OCI-LY3 (cell line): ENCODE measurements at regions not wholly inside any gene's neighbourhood (a gene's known extent, or its start where the extent isn't known, plus 50 kb on each side); places are given as distances from the start of the nearest gene placed in this dataset.

Experiments used
- H2AFZ ChIP-seq: fragments of 200-600, 300-600 bp; shearing (Covaris generic); 2 replicates; pipeline ENCODE4 v1.6.0; 2014; ENCODE audit warnings: antibody characterized with exemption, low read depth, low read length
- H3K27ac ChIP-seq: fragments of 200-600, 300-600 bp; sonication (generic); 2 replicates; pipeline ENCODE4 v1.5.1; 2014; ENCODE audit warnings: mild to moderate bottlenecking, low read length, moderate library complexity, mixed read lengths
- H3K27me3 ChIP-seq: fragments of 200-600, 300-600 bp; sonication (generic); 2 replicates; pipeline ENCODE4 v1.6.1; 2014; ENCODE audit warnings: low read depth, low read length, mixed read lengths
- H3K36me3 ChIP-seq: fragments of 200-600, 300-600 bp; sonication (generic); replicated peaks from 2 replicates; pipeline ENCODE3; 2014; ENCODE audit warnings: low read depth, low read length, mixed read lengths
- H3K4me1 ChIP-seq: fragments of 300-600, 200-600 bp; sonication (generic); 2 replicates; pipeline ENCODE4 v1.6.1; 2014; ENCODE audit warnings: low read length, mixed read lengths
- H3K4me2 ChIP-seq: fragments of 200-600, 300-600 bp; sonication (generic); 2 replicates; pipeline ENCODE4 v1.6.1; 2014; ENCODE audit warnings: low read length, mixed read lengths
- H3K4me3 ChIP-seq: fragments of 300-600, 200-600 bp; sonication (generic); 2 replicates; pipeline ENCODE4 v1.5.1; 2014; ENCODE audit warnings: antibody characterized with exemption, mild to moderate bottlenecking, low read length, moderate library complexity
- H3K79me2 ChIP-seq: fragments of 300-600, 200-600 bp; shearing (Covaris generic); 2 replicates; pipeline ENCODE4 v1.6.1; 2014; ENCODE audit warnings: mild to moderate bottlenecking, low read length, mixed read lengths
- H3K9ac ChIP-seq: fragments of 300-600, 200-600 bp; shearing (Covaris generic); 2 replicates; pipeline ENCODE4 v1.6.0; 2014; ENCODE audit warnings: mild to moderate bottlenecking, low read length, moderate library complexity
- H3K9me3 ChIP-seq: fragments of 200-600, 300-600 bp; shearing (Covaris generic); 2 replicates; pipeline ENCODE4 v1.6.1; 2014; ENCODE audit warnings: low read length, mixed read lengths; ENCODE audit not compliant: insufficient read depth
- H4K20me1 ChIP-seq: fragments of 200-600, 300-600 bp; sonication (generic); 2 replicates; pipeline ENCODE4 v1.6.1; 2016; ENCODE audit warnings: low read length, mixed read lengths; ENCODE audit not compliant: insufficient read depth
- EZH2phosphoT487 ChIP-seq: fragments of 200-600 bp; shearing (Covaris generic); IDR thresholded peaks from 2 replicates; pipeline ENCODE4 v1.6.1; 2018; ENCODE audit warnings: antibody characterized with exemption, mixed run types, low read depth
- TF ChIP-seq, protein P1 (sequence below): fragments of 200-600, 300-600 bp; sonication (generic); IDR thresholded peaks from 2 replicates; pipeline ENCODE4 v1.5.1; 2014; ENCODE audit warnings: antibody characterized with exemption, low read length, low read depth

DNA sequence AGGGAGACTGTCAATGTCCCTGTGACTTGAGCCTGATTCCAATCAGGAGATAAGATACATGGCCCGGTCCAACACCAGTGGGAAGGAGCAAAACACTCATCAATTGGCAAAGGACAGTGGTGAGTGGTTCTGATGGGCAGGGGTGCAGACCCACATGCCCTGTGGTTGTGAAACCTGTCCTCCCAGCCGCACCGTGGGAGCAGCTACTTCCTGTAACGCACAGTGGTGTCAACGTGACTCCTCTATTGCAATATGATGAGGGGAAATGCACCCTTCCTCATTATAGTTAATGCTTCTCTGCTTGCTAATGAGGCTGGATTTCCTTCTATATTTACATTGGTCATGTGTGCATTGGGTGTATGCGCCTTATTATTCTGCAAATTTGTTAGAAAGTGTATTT is 223.0 kb downstream of the IRX1 start:
- no peak overlapping the region for H3K4me3 ChIP-seq
- H3K9me3 ChIP-seq = no peaks in the 10 kb centered on the region
- H3K36me3 ChIP-seq = no peaks in the 10 kb centered on the region
- H4K20me1 ChIP-seq = no peaks in the 10 kb centered on the region
- no peak overlapping the region for H2AFZ ChIP-seq
- no peak overlapping the region for H3K4me2 ChIP-seq
- no peaks in the 10 kb centered on the region for H3K4me1 ChIP-seq
- no peak for TF ChIP-seq EZH2phosphoT487
- TF ChIP-seq, protein P1, sequence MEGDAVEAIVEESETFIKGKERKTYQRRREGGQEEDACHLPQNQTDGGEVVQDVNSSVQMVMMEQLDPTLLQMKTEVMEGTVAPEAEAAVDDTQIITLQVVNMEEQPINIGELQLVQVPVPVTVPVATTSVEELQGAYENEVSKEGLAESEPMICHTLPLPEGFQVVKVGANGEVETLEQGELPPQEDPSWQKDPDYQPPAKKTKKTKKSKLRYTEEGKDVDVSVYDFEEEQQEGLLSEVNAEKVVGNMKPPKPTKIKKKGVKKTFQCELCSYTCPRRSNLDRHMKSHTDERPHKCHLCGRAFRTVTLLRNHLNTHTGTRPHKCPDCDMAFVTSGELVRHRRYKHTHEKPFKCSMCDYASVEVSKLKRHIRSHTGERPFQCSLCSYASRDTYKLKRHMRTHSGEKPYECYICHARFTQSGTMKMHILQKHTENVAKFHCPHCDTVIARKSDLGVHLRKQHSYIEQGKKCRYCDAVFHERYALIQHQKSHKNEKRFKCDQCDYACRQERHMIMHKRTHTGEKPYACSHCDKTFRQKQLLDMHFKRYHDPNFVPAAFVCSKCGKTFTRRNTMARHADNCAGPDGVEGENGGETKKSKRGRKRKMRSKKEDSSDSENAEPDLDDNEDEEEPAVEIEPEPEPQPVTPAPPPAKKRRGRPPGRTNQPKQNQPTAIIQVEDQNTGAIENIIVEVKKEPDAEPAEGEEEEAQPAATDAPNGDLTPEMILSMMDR = no peak
- H3K79me2 ChIP-seq = no peaks in the 10 kb centered on the region
- no peaks in the 10 kb centered on the region for H3K27me3 ChIP-seq
- no peak overlapping the region for H3K9ac ChIP-seq
- no peak overlapping the region for H3K27ac ChIP-seq

DNA sequence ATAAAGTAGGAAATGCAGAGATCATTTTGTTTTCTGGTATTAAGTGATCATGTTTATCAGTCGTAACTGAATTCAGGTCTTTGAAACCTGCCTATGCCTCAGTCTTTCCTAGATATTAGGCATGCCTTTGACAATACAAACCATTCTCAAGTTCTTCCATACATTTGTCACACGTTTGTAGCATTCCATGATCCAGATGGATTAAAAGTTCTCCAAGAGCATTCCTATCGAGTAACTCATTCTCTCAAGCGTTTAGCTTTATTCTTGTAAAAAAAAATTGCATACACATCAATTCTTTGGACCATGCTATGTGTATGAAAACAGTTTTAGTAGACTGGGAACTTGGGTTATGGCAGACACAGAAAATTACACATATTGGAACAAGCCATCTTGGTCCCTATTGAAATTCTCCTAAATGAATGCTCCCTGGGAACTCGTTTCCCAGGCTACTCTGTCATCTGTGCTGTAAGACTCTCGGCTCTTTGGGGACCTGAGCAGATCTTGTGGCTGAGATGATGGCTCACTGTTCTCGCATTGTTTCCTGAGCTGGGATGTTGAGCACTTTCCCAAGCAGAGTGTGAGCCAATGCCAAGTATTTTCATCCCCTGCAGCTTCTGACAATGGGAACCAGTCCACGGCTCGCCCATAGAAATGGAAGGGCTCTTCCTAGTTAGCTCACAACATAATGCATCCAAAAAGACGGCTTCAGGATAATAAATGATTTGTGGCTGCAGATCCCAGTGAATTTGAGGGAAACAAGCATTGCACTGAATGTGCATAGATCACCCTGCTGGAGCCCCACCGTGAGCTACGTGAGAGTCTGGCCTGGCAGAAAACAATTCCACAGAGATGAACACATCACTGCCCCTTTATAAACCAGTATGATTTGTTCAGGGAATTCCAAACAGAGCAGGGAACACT is 230.2 kb downstream of the IRX1 start:
- Histone ChIP-seq H2AFZ (no peak overlapping the region), H3K27ac (no peak overlapping the region), H3K4me1 (no peaks in the 10 kb centered on the region), H3K9me3 (no peaks in the 10 kb centered on the region), H3K36me3 (no peaks in the 10 kb centered on the region), H3K9ac (no peak overlapping the region), H4K20me1 (no peaks in the 10 kb centered on the region), H3K27me3 (no peaks in the 10 kb centered on the region), H3K4me3 (no peak overlapping the region), H3K79me2 (no peaks in the 10 kb centered on the region), H3K4me2 (no peak overlapping the region)
- TF ChIP-seq, protein P1 = no peak
- no peak for TF ChIP-seq EZH2phosphoT487

DNA sequence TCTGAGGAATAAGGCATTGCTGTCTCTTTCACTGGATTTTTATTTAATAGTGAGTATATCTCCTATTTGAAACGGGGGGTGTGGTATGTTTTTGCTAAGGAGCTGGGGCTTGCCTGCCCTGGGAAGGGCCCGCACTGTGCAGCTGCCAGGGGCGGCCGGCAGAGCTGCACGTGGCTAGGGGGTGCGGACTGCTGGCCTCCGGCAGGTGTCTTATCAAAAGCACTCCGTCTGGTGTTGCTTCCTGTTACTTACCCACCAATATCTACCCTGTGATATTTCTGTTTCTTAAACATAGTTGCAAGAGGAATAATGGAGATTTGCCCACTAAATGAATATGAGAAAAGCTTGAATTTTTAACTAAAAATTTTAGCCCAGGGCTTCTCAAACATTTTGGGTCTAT is 232.0 kb downstream of the IRX1 start:
- TF ChIP-seq EZH2phosphoT487 = no peak
- TF ChIP-seq, protein P1 = no peak
- no peaks in the 10 kb centered on the region for H3K27me3 ChIP-seq
- H3K9ac ChIP-seq = no peak overlapping the region
- H2AFZ ChIP-seq = no peak overlapping the region
- no peaks in the 10 kb centered on the region for H3K9me3 ChIP-seq
- H3K36me3 ChIP-seq = no peaks in the 10 kb centered on the region
- H3K4me1 ChIP-seq = no peaks in the 10 kb centered on the region
- no peak overlapping the region for H3K4me2 ChIP-seq
- no peaks in the 10 kb centered on the region for H4K20me1 ChIP-seq
- no peak overlapping the region for H3K4me3 ChIP-seq
- no peak overlapping the region for H3K27ac ChIP-seq
- H3K79me2 ChIP-seq = no peaks in the 10 kb centered on the region

DNA sequence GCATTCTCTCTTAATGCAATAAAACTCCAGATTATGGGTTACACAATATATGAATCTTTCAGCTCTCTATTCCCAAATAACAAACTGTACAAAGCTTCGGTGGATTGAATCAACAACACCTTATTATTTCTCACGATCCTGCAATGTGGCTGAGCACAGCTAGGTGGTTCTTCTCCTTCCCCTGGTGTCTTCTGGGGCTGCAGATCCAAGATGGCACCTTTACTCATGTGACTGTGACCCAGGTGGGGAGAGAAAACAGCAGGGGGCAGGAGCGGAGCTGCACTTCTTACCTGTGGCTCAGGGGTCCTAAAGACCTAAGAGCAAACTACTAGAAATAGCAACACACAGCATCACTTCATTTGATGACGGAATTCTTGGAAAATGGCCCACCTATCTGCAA is 233.1 kb downstream of the IRX1 start:
- TF ChIP-seq, protein P1 = no peak
- no peak for TF ChIP-seq EZH2phosphoT487
- H3K9me3 ChIP-seq = no peaks in the 10 kb centered on the region
- no peak overlapping the region for H3K4me2 ChIP-seq
- H4K20me1 ChIP-seq = no peaks in the 10 kb centered on the region
- no peak overlapping the region for H3K27ac ChIP-seq
- H3K27me3 ChIP-seq = no peaks in the 10 kb centered on the region
- H3K9ac ChIP-seq = no peak overlapping the region
- H3K4me3 ChIP-seq = no peak overlapping the region
- H3K79me2 ChIP-seq = no peaks in the 10 kb centered on the region
- H3K36me3 ChIP-seq = no peaks in the 10 kb centered on the region
- no peak overlapping the region for H2AFZ ChIP-seq
- H3K4me1 ChIP-seq = no peaks in the 10 kb centered on the region
